ENCODE measurements at regions not wholly inside any gene's neighbourhood (a gene's known extent, or its start where the extent isn't known, plus 50 kb on each side); places are given as distances from the start of the nearest gene placed in this dataset.

DNA sequence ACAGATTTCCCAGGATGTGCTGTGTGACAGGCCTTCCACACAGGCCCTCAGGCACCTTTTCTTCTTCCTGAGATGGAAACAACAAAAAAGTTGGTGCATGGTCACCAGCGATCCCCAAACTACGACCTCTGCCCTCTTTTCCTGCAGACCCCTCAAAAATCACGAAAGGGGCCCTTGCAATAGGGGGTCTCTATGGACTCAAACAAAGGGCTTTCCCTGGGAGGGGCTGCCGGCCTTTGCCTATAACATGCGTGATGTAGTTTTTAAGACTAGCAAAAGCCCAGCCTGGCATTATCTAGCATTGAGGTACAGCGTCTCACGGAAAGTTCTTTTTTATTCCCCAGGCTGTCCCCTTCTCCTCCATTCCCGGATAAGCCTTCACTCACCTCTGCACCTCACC, 71.2 kb downstream of the DIO3 start:
- Histone ChIP-seq H3K9me3 (no peaks in the 10 kb centered on the region), H3K4me1 (peaks cover 3 to 14% (median 11%) of the 10 kb centered on the region in 9 donors), H3K27me3 (peaks cover 0 to 27% (median 13%) of the 10 kb centered on the region in 7 donors), H3K27ac (no peak overlapping the region), H3K36me3 (no peaks in the 10 kb centered on the region), H3K4me3 (no peak overlapping the region)
- DNase-seq (no peak), ATAC-seq (no peak)
- TF ChIP-seq, protein P1, sequence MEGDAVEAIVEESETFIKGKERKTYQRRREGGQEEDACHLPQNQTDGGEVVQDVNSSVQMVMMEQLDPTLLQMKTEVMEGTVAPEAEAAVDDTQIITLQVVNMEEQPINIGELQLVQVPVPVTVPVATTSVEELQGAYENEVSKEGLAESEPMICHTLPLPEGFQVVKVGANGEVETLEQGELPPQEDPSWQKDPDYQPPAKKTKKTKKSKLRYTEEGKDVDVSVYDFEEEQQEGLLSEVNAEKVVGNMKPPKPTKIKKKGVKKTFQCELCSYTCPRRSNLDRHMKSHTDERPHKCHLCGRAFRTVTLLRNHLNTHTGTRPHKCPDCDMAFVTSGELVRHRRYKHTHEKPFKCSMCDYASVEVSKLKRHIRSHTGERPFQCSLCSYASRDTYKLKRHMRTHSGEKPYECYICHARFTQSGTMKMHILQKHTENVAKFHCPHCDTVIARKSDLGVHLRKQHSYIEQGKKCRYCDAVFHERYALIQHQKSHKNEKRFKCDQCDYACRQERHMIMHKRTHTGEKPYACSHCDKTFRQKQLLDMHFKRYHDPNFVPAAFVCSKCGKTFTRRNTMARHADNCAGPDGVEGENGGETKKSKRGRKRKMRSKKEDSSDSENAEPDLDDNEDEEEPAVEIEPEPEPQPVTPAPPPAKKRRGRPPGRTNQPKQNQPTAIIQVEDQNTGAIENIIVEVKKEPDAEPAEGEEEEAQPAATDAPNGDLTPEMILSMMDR (IDR thresholded peaks at IDR 0.05), result no peak
- WGBS, 2 donors, result 87 to 91% methylated on average over 8 of the region's 8 CpGs
- intact Hi-C loops (cut with DNase I), result loop anchor here in 1 of 10 donors (10.0 kb wide), 1 partner anchor 988 kb away; no protein-coding TSS in a partner anchor

DNA sequence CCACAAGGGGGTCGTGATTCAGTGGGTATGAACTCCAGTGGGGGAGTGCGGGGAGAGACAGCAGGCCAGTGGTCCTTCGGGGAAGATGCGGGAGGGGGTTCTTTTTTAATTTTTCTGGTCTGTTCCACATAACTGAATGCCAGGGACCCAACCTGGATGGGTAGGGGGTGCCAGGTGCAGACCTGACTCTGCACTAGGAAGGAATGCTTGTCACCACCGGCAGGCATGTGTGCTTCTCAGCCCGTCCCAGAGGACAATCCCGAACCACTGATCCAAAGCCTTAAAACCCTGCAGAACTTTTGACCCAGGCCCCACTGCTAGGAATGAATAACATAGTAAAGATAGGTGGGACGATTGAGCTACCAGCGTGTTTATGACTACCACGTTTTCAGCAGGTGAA, 72.0 kb downstream of the DIO3 start:
- peaks cover 0 to 7% (median 6%) of the 10 kb centered on the region in 9 donors for H3K4me1 ChIP-seq
- no peaks in the 10 kb centered on the region for H3K36me3 ChIP-seq
- DNase-seq (no peak), ATAC-seq (no peak)
- no peaks in the 10 kb centered on the region for H3K9me3 ChIP-seq
- no peak overlapping the region for H3K27ac ChIP-seq
- peaks cover 0 to 33% (median 13%) of the 10 kb centered on the region in 7 donors for H3K27me3 ChIP-seq
- intact Hi-C loops (cut with DNase I), result loop anchor here in 1 of 10 donors (10.0 kb wide), 1 partner anchor 988 kb away; no protein-coding TSS in a partner anchor
- H3K4me3 ChIP-seq, result no peak overlapping the region
- 81 to 84% methylated on average over 10 of the region's 10 CpGs for WGBS, 2 donors
- TF ChIP-seq, protein P1 (IDR thresholded peaks at IDR 0.05), result no peak

DNA sequence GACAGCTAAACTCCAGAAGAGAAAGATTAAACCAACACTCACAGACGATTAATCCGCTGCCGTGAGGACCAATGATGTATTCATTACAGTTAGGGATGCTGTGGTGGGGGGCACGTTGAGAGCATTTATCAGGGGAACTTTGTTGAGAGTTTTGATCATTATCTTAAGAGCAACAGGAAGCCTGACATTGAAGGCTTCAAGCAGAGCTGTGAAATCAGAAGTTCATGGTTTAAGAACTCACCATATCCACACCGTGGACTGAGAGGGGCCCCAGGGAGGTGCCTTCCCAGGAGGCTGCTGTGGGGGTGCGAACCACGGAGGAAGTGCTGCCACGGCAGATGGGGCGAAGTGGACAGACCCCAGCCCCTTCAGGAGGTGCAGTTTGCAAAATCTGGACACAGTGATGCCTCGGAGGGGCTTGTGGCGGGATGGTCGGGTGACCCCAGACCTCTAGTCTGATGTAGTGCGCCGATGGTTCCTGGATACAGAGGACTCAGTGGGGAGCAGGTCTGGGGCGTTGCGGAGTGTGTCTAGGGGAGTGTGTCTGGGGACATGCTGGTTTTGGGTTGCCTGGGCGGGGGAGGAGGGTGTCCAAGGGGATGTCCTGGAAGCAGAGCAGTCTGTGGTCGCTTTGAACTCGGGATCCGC, 73.0 kb downstream of the DIO3 start:
- ATAC-seq, result peak in 1 of 8 donors; percentile 35
- Histone ChIP-seq H3K9me3 (no peaks in the 10 kb centered on the region), H3K27me3 (peaks cover 0 to 42% (median 13%) of the 10 kb centered on the region in 7 donors), H3K4me1 (no peaks in the 10 kb centered on the region), H3K4me3 (no peak overlapping the region), H3K27ac (no peak overlapping the region), H3K36me3 (no peaks in the 10 kb centered on the region)
- 70 to 78% methylated on average over 20 of the region's 20 CpGs for WGBS, 2 donors
- TF ChIP-seq, protein P1 (IDR thresholded peaks at IDR 0.05), result no peak
- no peak for DNase-seq
- intact Hi-C loops (cut with DNase I), result loop anchor here in 1 of 10 donors (10.0 kb wide), 1 partner anchor 990 kb away; no protein-coding TSS in a partner anchor

DNA sequence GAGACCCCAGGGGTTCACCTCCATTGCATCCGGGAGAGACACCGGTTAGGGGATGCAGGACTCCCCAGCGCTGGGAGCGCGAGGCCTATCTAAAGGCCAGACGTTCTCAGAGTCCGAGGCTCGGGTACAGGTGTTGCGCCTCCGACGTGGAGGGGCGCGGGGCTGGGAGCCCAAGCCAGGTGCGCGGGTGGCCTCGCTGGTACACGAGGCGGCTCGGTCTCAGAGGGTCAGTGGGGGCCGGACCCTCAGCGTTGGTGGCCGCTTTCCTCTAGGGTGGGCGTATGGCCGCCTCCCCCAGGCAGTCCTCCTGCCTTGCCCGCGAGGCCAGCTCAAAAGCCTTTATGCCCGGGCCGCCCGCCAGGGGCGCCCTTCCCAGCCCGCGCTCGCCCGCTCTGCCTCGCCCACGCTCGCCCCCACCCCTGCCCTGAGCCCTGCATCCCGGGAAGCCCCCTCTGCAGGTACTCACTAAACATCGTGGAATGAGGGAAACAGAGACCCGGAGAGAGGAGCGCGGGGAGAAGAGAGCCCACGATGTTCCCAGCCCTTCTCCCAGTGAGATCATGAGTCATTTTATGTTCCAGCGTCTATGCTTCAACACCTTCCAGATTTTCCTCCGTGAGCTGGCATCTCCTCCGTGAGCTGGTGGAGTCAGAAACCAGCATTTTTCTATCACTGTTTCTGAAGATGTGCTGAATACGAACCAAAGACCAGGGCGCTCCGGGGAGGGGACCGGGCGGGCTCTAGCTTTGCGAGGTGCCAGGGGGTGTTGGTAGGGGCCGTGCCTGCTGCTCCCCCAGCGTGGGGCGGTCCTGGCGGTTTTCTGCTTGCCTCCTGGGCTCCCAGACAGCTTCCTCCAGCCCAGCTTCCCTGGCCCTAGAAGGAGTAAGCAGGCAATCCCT, 73.8 kb downstream of the DIO3 start:
- ATAC-seq, result peak in 1 of 8 donors; percentile 57
- intact Hi-C loops (cut with DNase I), result loop anchor here in 1 of 10 donors (10.0 kb wide), 1 partner anchor 990 kb away; no protein-coding TSS in a partner anchor

More for the DNA sequence above, 73.8 kb downstream of the DIO3 start:
- peaks cover 0 to 50% (median 13%) of the 10 kb centered on the region in 7 donors for H3K27me3 ChIP-seq
- no peak overlapping the region for H3K4me3 ChIP-seq
- WGBS, 2 donors, result 86 to 87% methylated on average over 56 of the region's 56 CpGs
- no peaks in the 10 kb centered on the region for H3K9me3 ChIP-seq
- DNase-seq, result no peak
- no peaks in the 10 kb centered on the region for H3K4me1 ChIP-seq
- no peak overlapping the region for H3K27ac ChIP-seq
- no peaks in the 10 kb centered on the region for H3K36me3 ChIP-seq
- TF ChIP-seq, protein P1 (IDR thresholded peaks at IDR 0.05), result no peak
